ENCODE measurements at regions not wholly inside any gene's neighbourhood (a gene's known extent, or its start where the extent isn't known, plus 50 kb on each side); places are given as distances from the start of the nearest gene placed in this dataset.

DNA sequence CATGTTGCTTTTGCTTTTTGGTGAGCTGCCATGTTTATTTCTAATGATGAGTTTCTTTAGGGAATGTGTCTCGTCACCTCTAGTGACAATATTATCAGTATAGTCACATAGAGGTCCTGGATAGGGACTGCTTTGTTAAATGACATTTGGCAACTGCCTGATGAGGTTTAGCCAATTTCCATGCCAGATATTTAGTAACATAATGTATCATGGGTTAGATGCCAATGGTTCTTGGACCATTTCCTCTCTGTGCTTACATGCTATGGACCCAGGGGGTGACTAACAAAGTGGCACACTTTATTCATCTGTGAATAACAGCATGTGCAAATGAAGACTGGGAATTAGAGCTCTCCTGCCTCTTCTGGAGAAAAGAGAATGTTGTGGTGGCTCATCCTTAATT, 56.2 kb upstream of the RAB27B start:
- no peak for DNase-seq

DNA sequence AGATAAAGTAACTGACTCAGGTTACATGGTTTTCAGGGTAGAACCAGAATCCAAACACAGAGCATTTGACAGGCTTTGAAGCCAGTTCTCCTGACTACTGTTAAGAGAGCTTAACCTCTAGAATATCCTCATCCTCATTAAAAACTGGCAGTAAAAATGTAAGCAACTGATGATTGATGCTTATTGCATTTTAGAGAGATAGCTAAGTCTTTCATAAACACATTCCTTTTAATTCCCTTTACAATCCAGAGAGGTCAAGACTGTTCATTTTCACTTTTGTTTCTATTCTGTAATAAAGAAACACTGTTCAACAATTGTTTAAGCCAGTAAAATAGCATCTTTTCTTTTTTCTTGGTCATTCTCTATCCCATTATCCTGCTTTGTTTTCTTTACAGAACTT, 53.9 kb upstream of the RAB27B start:
- no peak for DNase-seq

DNA sequence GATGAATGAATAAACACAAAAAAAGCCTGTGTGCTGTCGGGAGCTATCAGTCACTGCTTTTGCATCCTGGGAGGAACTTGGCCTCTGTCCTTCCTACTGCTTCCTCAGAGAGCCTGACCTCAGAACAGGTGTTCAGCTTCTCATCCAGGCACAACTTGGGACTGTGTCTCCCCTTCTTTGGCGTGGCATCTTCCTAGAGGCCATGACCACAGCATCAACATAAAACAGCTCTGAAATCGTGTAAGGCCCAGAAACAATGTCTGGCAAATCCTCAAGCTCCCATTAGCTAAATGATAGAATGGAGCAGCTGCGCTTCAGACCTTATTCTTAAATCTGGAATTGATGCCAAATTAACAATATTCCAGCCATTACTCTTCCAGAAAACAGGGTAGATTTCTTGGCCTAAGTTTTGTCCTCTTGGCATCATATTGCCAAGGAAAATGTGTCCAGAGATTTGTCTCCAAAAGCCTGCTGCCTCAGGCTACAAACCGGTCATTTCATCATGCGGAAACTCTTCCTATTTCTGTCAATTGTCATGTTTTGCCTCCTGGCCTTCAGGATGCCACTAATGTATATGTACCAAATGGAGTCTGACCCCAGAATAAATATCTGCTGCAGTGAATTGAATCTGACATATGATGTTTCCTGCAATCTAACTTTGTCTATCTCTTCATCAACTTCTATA, 53.2 kb upstream of the RAB27B start:
- no peak for DNase-seq

DNA sequence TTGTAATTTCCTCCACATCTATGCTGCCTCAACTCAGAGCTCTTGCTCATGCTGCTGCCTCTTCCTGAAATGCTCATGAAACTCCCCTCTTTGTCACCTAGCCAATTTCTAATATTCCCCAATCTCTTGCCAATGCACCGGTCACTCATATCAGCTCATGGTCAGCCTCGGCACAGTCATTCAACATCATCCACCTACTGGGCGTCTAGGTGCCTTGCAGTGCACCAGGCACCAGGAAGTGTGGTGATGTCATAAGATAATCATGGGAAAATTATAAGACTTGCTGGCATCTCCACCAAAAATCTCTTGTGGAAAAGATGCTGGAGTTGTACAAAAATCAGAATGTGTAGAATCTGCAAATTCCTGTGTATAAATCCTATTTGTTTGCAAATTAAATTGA, 52.6 kb upstream of the RAB27B start:
- DNase-seq: no peak

DNA sequence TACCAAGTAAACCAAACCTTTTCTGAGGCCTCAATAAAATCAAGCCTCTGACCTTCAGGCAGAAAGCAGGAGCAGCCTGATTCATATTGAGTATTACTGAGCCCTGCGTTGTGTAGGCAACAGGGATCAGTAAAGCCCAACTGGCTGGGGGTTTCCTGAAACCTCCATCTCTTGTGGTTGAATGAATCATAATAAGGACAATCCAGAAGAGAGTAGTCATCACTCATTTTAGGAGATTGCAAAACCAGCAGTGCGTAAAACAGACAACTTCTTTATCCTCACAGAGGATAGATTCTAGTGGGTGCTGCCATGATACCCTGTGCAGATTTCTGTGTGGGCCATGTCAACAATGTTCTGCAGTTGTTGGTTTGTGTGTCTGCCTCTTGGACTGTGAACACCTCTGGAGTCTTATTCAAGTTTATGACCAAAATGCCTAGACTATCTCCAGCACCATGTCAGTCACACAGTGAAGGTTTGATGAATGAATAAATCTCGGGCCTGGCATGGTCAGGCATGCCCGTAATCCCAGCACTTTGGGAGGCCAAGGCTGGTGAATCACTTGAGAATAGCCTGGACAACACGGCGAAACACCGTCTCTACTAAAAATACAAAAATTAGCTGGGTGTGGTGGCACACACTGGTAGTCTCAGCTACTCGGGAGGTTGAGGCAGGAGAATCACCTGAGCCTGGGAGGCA, 51.8 kb upstream of the RAB27B start:
- no peak for DNase-seq

DNA sequence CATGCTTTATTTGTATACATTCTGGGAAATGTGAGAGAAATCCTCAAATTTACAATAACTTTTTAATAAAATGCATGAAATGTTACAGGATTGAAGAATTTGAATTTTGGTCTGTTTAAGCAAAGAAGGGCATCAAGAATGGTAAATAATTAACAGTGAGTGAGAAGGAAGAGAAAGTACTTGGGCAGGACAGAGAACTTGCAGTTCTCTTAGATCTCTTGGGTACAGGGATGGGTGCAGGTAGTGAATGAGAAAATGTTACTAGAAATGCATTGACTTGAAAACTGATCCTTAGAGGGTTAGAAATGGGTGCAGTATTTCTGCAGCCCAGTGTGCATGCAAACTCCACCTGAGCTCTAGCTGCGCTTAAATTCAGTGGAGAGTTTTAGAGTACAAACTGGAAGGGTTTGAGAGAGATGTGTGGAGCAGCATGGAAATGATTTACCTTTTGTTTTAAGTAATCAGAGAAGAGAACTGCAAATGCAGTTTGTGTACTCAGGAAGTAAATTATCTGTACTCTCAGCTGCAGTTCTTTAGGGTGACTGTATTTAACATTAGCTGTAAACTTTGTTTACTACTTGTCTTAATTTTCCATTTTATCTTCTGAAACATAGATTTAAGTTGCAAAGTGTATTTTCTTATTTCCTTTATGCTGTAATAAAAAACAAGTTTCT, 51.0 kb upstream of the RAB27B start:
- DNase-seq: no peak

DNA sequence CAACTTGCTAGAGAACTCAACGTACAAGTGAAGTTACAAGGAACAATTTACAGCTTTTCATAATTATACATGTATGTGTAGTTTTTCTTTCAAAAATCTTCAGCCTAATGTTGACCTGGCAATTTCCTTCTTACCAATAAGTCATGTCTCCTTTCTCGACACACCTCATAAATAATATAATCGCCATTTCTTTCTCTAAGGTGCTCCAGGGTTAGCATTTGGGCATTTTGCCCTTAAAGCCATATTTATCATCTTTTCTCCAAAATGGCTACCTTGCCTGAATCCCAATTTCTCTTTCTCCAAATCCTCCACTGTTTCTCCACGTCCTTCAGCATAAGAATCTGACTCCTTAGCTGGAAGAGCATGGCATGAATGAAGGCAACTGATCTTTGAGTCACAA, 50.3 kb upstream of the RAB27B start:
- DNase-seq: no peak

Measured in activated T-cell treated with anti-CD3 and anti-CD28 coated beads, Interleukin-2, amount 50 U/mL, for 1 hour (primary cell).